Stimulated activated CD8-positive, alpha-beta memory T cell treated with anti-CD3 and anti-CD28 coated beads, Interleukin-4, amount 100 ng/mL, for 48 hours (primary cell): ENCODE measurements at regions not wholly inside any gene's neighbourhood (a gene's known extent, or its start where the extent isn't known, plus 50 kb on each side); places are given as distances from the start of the nearest gene placed in this dataset.
"Not testable (repeated sequence)": the region's sequence is repeated elsewhere in the genome, so short reads cannot be mapped to it uniquely, and the experiment has no call there.

ENCODE experiments used
- DNase-seq: peaks from one replicate; pipeline ENCODE4 v3.0.0-alpha.2; 2020

DNA sequence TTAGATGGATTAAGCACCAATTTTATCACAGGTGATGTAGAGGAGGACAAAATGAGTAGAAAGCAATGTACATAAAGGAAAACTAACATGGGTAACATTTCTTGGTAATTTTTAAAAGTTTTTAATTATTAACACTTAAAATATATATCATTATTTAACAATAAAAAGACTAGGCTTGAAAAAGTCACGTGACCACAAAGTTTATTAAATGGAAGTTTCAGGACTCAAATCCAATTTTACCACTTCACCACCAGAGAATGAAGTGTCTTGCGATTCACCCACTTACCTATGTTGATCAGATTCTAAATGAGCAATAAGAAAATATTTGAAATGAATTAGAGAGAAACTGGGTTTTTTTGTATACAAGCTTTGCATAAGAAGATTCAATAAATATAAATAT lies 721.3 kb downstream of the GBE1 start:
- DNase-seq, result no peak

DNA sequence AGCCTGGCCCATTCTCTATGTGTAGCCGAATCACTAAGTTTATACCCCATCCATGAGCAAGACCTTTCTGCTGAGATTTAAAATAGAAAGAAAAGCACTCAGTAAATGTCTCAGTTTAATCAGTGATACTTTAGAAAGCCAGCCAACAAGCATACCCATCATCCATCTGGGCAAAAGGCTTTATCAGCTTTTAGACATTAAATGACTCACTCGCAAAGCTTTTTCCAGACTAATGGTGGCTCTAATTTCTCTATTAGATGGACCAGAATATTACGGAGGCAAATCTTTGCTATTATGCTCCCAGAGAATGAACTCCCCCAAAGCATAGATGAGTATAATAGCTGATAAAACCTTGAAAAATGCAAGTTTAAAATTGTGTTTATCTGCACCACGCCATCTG lies 727.8 kb downstream of the GBE1 start:
- DNase-seq, result no peak

DNA sequence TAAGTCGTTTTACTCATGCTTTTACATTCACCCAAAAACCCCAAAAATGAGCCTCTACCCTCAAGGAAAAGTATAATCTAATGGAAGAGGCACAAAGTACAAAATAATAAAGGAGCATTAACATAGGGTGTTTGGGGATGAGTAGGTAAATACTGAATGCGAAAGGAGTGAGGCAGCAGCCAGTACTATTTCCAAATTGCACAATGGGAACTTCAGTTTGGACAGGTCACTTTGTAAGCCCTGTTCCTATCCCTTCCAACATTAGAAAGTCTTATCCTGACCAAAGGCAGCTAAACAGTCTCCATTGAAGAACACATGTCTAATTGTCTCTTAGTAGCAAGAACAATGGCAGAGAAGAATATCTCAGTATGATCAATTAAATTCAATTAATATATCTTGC lies 728.3 kb downstream of the GBE1 start:
- no peak for DNase-seq

DNA sequence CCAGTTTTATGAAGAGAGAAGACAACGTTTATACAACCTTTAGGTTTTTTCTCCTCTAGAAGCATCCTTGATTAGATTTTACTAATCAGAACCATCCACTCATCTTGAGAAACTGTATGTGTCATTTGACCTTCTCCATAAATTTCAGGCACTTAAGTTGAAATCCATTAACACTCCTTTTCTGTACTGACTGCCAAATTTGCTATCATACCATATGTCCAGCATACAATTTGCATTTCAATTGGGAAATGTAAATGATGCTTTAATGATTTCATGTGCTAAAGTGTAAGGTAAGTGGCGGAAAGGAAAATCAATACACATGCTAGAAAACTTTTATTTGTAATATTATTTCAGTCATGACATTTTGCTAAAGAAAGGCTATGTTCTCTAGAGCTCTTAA lies 731.6 kb downstream of the GBE1 start:
- DNase-seq, result no peak

DNA sequence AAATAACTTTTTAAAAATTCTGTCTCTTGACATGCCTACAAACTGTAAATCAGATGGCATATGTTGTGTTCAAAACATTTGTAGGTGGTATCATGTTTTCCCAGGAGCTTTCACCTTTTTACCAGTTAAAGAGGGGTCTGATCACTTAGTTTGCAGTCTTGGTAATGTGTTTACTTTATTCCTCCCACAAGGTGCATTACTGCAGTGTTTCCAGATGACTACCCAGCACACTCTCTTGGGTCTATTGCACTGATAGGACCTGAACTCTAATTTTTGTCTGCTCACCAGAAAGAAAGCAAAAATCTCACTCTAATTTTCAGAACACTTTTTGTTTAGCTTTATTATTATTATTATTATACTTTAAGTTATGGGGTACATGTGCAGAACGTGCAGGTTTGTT lies 734.1 kb downstream of the GBE1 start:
- no peak for DNase-seq

DNA sequence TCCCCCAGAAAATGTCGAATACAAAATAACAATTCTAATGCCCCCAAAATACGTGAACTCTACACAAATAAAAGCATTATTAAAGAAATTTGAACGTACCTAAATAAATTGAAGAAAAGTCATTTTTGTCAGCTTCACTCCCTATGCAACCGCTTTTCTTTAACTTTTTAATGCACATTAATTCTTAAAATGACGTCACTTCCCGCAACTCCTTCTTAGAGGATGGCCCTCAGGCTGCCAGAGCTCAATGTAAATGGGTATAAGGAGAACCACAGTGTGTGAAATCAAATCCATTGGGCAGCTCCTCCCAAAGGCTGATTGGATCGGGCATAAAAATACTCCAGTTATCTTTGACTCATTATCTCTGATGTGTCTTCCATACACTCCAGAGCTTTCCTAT lies 736.9 kb downstream of the GBE1 start:
- no peak for DNase-seq

DNA sequence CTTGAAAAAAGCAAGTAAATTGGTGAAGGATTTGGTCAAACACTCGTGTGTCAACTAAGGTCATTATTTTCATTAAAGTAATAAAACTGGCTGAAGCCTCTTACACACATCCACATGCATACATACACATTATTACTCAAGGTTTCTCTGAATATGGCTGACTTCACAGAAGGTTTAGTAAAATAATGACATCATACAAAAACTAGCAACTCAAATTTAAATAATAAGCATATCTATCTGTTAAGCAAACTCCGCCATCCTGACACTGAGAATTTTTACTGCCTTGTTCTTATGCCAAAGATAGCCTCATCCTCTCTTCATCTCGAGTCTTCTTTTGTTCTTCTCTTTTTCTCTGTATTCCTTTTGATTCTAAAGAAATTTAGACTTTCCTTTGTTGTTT lies 739.1 kb downstream of the GBE1 start:
- no peak for DNase-seq

DNA sequence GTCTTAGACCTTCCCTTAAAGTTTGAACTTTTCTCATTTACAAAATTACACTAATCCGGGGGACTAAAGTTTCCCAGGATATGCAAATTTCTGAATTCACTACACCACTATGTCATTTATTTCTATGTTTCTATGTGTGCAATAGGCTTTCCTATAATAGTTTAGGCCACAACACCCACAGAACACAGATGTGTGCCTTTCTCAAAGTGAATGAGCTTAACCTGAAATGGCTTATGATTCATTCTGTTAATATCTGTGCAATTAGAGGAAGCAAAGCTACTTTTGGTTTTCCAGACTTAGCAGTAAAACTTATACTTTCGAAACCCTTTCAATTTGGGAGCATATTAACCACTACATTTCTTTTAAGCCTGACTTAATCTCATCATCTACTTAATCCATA lies 748.1 kb downstream of the GBE1 start:
- no peak for DNase-seq

DNA sequence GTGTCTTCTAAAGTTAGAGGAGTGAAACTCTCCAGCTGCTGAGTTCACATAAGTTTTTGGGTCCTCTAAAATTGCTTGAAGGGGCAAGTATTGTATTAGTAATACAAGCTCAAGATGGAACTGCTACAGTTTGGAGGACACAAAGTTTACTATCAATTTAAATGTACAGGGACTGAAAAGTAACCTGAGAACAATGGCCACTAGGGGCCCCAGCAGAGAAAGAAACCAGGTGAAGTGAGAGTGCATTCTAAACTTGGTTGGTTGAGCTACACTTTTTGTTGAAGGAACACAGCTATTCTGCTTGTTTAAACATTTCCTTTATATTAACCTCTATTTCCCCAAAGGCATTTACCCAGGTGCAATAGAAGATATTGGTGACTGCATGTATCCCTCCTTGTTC lies 755.5 kb downstream of the GBE1 start:
- no peak for DNase-seq

DNA sequence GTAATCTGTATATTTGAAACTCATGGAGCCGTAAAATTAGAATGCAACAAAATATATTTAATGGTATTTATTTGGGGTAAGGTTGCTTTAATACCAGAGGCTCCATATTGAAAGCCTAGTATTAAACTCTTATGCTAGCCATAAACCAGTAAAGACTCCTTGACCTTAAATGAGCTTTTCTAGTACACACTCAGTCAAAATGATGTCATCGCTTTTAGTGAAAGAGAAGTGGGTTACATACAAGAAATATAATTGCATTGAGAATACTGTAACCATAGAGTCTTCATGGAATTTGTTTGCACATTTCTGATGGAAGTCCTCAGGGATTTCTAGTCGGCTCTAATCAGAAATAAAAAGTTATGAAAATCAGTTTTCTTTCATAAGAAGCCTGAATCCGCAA lies 757.6 kb downstream of the GBE1 start:
- no peak for DNase-seq

DNA sequence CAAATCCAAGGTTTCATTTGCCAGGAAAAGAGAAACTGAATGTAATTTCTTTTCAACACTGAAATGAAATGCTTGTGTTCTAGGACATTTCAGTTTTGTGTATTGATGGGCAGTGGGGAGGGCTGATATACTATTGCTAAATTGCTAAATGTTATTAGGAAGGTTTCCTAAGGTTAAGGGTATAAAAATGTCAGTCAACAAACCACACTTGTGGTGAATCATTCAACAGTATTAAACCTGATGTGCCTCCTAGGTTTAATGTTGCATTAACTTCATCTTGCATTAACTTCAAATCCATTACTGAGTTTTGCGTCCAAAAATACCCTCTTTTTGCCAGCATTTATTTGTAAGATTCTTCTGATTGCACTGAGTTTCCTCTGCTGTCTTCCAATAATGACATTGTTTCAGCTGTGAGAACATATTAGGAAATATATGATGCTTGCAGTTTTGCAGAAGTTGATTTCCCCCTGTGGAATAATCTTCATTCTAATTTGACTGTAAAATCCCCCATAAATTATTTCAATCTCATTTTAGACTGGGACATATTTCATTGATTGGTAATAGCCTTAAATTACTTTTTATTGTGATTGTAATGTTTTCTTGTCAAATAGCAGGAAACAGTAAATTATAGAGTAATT lies 758.3 kb downstream of the GBE1 start:
- no peak for DNase-seq

DNA sequence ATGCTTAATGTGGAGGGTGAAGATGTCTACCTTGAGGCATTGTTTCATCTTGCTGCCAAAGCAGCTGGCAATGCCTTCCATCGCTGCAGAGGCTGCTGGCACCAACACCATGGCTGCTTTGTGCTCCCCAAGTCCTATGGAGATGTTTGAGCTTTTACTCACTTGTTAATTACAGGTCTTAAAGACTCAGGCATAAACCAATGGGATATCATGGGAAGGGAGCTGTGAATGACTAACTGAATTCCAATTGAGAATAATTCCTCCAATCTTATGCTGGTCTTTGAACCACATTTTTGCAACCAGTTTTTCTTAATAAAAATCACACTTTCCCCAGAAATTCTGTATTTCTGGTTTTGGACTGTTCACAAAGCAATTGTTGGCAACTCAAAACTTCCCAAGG lies 762.0 kb downstream of the GBE1 start:
- DNase-seq, result no peak

DNA sequence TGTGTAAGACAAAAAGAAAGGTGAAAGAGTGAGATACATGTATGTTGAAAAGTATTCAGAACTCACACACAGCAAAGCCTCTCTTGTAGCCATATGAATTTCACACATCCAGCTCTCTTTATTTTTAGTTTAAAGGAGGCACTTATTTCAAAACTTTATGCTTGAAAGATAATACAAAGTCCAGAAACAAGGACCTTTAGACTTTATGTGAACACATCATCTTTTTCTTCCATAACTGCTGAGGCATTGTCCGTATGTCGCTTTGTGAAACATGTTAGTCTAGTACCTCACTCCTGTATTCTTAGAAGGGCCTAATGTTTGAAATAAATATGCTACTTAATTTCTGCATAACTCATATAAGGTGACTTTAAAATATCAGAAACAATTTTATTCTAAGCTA lies 763.4 kb downstream of the GBE1 start:
- DNase-seq, result no peak

DNA sequence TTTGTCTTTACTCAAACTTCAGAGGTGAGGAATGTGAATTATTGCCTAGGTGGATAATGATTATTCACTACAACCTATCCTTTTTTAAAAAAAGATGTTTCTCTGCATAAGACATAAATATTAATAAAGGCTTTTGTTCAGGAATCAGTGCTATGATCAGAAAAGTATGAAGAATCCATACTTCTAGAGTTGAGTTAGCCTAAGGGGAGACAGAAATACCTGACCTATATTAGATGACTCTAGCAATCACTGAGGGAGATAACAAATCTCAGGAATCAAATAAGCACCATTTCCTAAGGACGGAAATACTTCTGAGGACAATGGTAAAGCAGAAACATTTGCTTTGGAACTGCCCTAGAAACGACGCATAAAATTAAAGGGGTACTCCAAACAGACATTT lies 763.8 kb downstream of the GBE1 start:
- DNase-seq, result no peak

DNA sequence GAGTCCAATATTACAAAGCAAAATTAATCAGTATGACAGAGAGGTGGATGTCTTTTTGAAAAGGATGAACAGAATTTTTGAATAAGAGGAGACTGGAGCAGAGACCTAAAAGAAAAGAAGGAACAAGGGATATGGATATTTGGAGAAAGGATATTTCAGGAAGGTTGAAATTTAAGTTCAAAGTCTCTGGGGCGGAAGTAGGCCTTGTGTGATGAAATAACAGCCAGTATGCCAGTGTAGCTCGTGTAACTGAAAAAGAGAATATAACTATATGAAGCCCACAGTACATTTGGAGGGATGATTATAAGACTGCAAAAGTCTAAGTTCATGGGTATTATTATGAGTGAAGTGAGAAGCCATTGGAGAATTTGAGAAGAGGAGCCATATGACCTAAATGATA lies 766.7 kb downstream of the GBE1 start:
- no peak for DNase-seq

DNA sequence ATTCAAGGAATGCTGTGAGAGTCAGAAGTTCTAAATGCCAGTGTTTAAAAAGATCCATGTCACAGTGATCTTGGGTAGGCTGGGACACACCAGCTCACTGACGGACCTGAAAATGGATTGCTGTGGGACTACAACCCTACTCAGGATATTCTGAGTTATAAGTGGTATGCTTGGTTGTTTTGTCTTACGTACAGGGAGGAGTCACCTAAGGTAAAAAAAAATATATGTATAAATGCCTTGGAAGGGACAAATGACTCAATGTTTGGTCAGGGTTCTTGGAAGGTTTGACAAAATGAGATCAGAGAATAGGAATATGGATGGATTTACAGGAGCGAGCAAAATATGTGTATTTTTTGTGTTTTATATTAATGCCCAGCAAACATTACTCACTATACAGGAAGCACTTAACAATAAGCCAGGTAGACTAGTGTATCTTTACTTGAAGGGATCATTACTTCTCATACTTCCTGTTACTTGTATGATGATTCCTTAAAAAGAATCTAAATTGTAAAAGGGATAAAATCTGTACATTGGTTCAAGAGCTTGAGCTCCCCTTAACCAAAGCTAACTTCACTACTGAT lies 767.3 kb downstream of the GBE1 start:
- DNase-seq, result no peak

DNA sequence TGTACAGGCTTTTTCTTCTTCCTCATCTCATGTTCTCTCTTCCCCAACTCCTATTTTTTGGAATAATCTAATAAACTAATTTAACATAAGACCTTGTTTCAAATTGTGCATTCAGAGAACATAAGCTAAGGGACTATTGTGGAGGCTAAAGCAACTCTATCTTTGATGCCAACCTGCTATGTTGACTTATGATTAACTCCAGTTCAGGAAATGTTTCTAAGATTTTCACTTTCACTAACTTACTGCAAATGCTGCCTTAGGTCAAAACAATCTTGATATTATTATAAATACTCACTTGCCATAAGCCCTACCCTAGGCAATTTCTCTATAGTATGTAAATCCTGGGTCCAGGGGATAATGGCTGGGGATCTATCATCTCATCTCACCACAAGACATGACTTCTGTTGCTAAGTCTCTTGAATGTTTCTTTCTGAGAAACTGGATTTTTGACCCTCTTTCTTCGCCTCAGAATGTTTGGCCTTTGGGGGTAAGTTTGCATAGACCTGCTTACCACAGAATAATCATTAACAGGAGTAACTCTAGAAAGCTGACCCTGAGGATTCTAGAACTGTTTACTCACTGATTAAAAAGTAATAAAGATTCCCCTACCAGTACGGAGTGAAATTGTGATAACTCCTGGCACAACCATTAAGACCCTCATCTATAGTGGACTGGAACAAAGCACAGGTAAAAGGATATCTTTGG lies 768.1 kb downstream of the GBE1 start:
- no peak for DNase-seq

DNA sequence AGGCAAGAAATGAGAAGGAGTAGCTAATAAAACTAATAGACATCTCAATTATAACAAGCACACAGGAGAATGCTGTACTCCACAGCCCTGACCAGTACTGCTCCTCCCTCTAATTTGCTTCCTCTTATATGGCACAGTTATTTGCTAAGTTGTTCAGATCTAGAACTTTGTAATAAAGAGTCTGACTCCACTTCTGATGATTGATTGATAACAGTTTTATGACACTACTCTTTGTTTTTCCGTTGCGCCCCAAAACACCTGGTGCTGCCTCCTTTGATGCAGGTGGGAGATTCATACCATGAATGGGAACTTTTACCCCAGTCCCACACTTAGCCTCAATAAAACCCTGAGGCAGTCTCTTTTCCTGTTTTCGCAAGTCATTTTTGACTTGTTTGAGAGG lies 777.7 kb downstream of the GBE1 start:
- DNase-seq, result no peak

DNA sequence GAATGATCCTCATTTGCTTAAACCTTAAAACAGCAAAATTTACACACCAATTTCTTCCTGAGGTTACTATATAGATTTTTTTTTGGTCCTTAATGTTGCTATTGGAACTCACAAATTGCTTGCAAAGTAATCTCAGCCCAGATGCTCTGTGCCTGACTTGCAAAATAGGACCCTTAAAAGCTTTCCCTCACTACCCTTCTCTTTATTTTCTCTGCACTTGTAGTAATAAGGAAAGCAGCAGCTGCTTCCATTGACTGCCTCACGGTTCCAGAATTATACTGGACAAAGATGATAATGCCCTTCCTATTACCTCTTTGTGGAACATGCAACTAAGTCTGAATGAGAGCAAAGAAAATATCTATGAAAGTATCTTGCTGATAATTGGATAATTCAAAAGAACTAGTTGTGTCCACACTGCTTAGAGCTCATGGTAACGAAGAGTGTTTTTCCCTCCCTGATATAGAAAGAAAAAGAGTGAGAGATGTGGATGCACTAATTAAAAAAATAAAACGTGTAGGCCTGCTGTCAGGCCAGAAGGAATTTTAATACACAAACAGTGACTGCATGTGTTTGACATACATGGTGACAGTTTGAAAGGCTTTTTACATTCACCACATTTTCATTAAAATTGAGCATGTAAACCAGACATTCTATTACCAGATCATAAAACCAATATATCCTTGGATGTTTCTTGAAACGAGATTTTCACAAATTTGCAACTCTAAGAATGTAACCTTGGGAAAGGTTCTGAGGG lies 783.1 kb downstream of the GBE1 start:
- DNase-seq, result no peak

DNA sequence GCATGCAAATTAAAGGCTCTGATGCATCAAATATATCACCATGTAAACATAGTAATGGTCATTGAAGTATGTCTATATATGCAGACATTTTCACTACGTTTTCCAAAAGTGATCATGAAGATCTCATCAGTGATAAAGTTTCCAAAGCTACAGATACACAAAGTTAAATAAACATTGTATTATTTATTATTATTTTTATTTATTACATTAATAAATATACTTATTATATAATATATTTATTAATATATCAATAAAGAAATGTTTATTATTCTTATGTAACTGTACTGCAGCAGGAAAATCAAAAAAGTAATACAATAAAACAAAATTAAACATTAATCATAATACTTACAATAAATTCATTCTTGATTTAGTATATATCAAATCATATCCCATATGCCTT lies 791.2 kb downstream of the GBE1 start:
- DNase-seq, result no peak

DNA sequence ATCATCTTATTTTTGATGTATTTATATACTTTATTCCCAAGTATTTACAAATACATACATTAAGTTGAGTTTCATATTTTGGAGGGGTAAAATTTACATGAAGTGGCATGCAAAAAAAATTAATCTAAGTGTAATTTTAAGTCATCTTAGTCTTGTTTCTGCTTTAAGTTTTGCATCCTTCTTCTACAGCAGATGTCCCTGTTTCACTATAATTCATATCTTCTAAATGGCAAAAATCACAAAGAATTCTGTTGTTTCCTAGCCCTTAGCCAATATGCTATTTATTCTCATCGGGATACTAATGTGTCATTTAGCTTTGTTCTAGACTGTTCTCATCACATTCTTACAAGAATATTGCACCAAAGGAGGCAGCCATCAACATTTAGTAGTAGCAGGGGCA lies 831.9 kb downstream of the GBE1 start:
- no peak for DNase-seq

DNA sequence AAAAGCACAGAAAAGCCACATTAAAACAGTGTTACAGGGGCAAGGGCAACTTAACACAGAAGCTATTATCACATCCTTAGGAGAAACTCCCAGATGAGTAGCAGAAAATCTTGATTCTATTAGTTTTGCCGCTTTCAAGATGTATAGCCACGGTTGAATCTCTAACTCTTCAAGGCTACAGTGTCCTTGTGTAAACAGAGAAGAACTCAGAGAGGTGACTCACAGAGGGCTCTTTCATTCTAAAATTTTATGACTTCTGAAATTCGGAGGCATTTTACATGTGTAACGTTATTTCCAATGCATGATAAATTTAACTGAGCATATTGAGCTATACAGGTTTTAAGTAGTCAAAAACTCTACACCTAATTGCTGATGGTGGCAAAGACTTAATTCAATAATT lies 846.6 kb downstream of the GBE1 start:
- DNase-seq, result no peak

DNA sequence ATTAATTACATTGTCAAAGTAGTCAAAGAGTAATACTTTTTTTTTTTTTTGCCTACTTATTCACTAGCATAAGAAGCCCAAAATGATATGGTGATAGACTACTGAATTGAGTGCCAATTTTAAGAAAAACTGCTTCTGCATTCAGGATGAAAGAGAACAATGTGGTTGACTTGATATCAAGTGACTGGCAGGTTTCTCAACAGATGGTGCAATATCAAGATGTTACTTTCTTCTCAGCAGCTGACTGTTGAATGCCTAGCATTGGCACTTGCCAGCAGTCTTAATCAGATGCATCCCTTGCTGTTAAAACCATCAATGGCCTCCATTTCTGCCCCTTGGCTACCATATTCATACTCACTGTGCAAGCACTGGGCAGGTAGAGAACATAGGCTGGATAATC lies 863.2 kb downstream of the GBE1 start:
- DNase-seq, result no peak

DNA sequence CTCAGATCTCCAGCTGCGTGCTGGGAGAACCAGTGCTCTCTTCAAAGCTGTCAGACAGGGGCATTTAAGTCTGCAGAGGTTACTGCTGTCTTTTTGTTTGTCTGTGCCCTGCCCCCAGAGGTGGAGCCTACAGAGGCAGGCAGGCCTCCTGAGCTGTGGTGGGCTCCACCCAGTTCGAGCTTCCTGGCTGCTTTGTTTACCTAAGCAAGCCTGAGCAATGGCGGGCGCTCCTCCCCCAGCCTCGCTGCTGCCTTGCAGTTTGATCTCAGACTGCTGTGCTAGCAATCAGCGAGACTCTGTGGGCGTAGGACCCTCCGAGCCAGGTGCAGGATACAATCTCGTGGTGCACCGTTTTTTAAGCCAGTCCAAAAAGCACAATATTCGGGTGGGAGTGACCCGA lies 864.4 kb downstream of the GBE1 start:
- not testable (repeated sequence) for DNase-seq
